Erythroblast (primary cell): ENCODE measurements at regions not wholly inside any gene's neighbourhood (a gene's known extent, or its start where the extent isn't known, plus 50 kb on each side); places are given as distances from the start of the nearest gene placed in this dataset.

Experiments used
- GATA1 ChIP-seq: IDR thresholded peaks from 2 replicates; pipeline ENCODE4 v1.6.1; 2011; ENCODE audit warnings: low read depth, mild to moderate bottlenecking, control low read depth, low read length, moderate library complexity
- POLR2A ChIP-seq: IDR thresholded peaks from 2 replicates; pipeline ENCODE4 v1.6.1; 2011; ENCODE audit warnings: mild to moderate bottlenecking, low read length

DNA sequence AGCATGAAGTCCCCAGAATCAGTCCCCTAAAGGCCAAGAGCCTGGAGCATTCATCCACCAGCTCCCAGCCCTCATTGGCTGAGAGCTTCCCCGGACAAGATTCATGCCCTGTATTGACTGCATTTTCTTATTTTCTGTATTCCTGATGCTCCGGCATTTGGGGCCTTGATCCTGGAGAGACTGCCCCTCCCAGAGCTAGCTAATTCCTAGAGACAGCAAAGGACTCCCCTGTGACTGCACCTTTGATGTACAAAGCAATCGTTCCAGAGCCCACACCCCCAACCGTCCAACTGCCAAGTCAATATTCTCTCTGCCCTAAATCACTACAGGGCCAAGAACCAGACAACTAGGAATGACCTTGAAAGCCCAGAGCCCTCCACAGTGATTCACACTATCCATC is 93.4 kb upstream of the CDH5 start:
- TF ChIP-seq POLR2A: no peak
- no peak for TF ChIP-seq GATA1
